H1 (cell line): ENCODE measurements at regions not wholly inside any gene's neighbourhood (a gene's known extent, or its start where the extent isn't known, plus 50 kb on each side); places are given as distances from the start of the nearest gene placed in this dataset.

Experiments
- SP1 ChIP-seq: IDR thresholded peaks from 2 replicates; pipeline ENCODE4 v1.6.1; 2011; ENCODE audit warnings: low read depth, low read length
- TCF12 ChIP-seq: IDR thresholded peaks from 2 replicates; pipeline ENCODE4 v1.6.1; 2011; ENCODE audit warnings: low read depth, mild to moderate bottlenecking, low read length
- TF ChIP-seq, protein P1 (sequence below): IDR thresholded peaks from 2 replicates; pipeline ENCODE4 v1.6.1; 2011; ENCODE audit warnings: low read length, improper control_type of control experiment

DNA sequence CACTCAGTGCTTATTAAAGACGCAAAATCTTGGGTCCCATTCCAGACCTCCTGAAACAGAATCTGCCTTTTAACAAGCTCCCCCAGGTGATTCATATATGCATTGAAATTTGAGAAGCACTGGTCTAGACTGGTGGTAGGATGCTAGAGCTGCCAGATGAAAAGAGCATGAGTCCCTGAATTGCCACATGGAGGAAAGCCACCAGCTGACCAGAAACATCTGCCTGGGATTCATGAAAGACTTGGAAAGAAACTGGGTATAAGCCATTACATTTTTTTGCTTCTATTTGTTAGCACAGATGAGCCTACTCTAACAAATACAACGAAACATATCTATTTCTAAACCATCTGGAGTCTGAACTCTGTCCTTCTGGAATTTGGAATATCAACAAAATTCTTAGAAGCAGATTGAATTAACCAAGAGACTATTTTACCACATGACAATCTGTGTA lies 228.9 kb downstream of the RBM43 start (continued):
- TF ChIP-seq SP1 (no peak), TCF12 (no peak)
- TF ChIP-seq, protein P1, sequence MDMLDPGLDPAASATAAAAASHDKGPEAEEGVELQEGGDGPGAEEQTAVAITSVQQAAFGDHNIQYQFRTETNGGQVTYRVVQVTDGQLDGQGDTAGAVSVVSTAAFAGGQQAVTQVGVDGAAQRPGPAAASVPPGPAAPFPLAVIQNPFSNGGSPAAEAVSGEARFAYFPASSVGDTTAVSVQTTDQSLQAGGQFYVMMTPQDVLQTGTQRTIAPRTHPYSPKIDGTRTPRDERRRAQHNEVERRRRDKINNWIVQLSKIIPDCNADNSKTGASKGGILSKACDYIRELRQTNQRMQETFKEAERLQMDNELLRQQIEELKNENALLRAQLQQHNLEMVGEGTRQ = no peak
